ENCODE measurements at regions not wholly inside any gene's neighbourhood (a gene's known extent, or its start where the extent isn't known, plus 50 kb on each side); places are given as distances from the start of the nearest gene placed in this dataset.

GRCh38 chr2:181751266-181752030 is 71.1 kb upstream of the NEUROD1 start:
- Histone ChIP-seq H3K27me3 (no peaks in the 10 kb centered on the region), H3K4me3 (no peak overlapping the region), H3K9me3 (no peaks in the 10 kb centered on the region), H3K4me1 (no peaks in the 10 kb centered on the region), H3K36me3 (no peaks in the 10 kb centered on the region), H3K27ac (no peak overlapping the region)
- TF ChIP-seq POLR2A (IDR thresholded peaks at IDR 0.05) (no peak), POLR2AphosphoS5 (IDR thresholded peaks at IDR 0.05) (no peak), CTCF (IDR thresholded peaks at IDR 0.05) (no peak)
- intact Hi-C loops (cut with DNase I; ENCODE audit: low total_unique reads): no loop called here
- no peak for DNase-seq (ENCODE audit: low spot score in 2 of 2)

GRCh38 chr2:181752301-181752700 is 72.0 kb upstream of the NEUROD1 start:
- intact Hi-C loops (cut with DNase I; ENCODE audit: low total_unique reads): no loop called here
- Histone ChIP-seq H3K27me3 (no peaks in the 10 kb centered on the region), H3K36me3 (no peaks in the 10 kb centered on the region), H3K4me3 (no peak overlapping the region), H3K27ac (no peak overlapping the region), H3K9me3 (no peaks in the 10 kb centered on the region), H3K4me1 (no peaks in the 10 kb centered on the region)
- DNase-seq (ENCODE audit: low spot score in 2 of 2): no peak
- no peak for TF ChIP-seq POLR2AphosphoS5 (IDR thresholded peaks at IDR 0.05)
- no peak for TF ChIP-seq CTCF (IDR thresholded peaks at IDR 0.05)
- no peak for TF ChIP-seq POLR2A (IDR thresholded peaks at IDR 0.05)

- TF ChIP-seq POLR2A (IDR thresholded peaks at IDR 0.05) (no peak), POLR2AphosphoS5 (IDR thresholded peaks at IDR 0.05) (no peak), CTCF (IDR thresholded peaks at IDR 0.05) (no peak)
- DNase-seq (ENCODE audit: low spot score in 2 of 2): no peak
- Histone ChIP-seq H3K9me3 (no peaks in the 10 kb centered on the region), H3K36me3 (no peaks in the 10 kb centered on the region), H3K4me3 (no peak overlapping the region), H3K4me1 (no peaks in the 10 kb centered on the region), H3K27ac (no peak overlapping the region), H3K27me3 (no peaks in the 10 kb centered on the region)
- intact Hi-C loops (cut with DNase I; ENCODE audit: low total_unique reads): no loop called here
Measured at GRCh38 chr2:181753686-181754085, 73.4 kb upstream of the NEUROD1 start.

- intact Hi-C loops (cut with DNase I; ENCODE audit: low total_unique reads): no loop called here
- Histone ChIP-seq H3K9me3 (no peaks in the 10 kb centered on the region), H3K4me3 (no peak overlapping the region), H3K27ac (no peak overlapping the region), H3K36me3 (no peaks in the 10 kb centered on the region), H3K27me3 (no peaks in the 10 kb centered on the region), H3K4me1 (no peaks in the 10 kb centered on the region)
- TF ChIP-seq POLR2A (IDR thresholded peaks at IDR 0.05): no peak
- no peak for TF ChIP-seq POLR2AphosphoS5 (IDR thresholded peaks at IDR 0.05)
- TF ChIP-seq CTCF (IDR thresholded peaks at IDR 0.05): no peak
- DNase-seq (ENCODE audit: low spot score in 2 of 2): no peak
Measured at GRCh38 chr2:181754105-181754504, 73.8 kb upstream of the NEUROD1 start.

GRCh38 chr2:181755181-181755580 is 74.9 kb upstream of the NEUROD1 start:
- no peak for TF ChIP-seq CTCF (IDR thresholded peaks at IDR 0.05)
- Histone ChIP-seq H3K36me3 (no peaks in the 10 kb centered on the region), H3K9me3 (no peaks in the 10 kb centered on the region), H3K4me1 (no peaks in the 10 kb centered on the region), H3K27me3 (no peaks in the 10 kb centered on the region), H3K4me3 (no peak overlapping the region), H3K27ac (no peak overlapping the region)
- intact Hi-C loops (cut with DNase I; ENCODE audit: low total_unique reads): no loop called here
- DNase-seq (ENCODE audit: low spot score in 2 of 2): no peak
